Vagina (tissue), 2 donors: ENCODE measurements at regions not wholly inside any gene's neighbourhood (a gene's known extent, or its start where the extent isn't known, plus 50 kb on each side); places are given as distances from the start of the nearest gene placed in this dataset.

ENCODE experiments used
- CTCF ChIP-seq, 3 experiments: fragments of 450-650 bp in 2 of 3; fragments of 200-600 bp in 1 of 3; sonication (generic) in 1 of 3; IDR thresholded peaks; one replicate each; pipeline ENCODE4 v1.5.1; 2017 to 2019; ENCODE audit warnings: antibody characterized with exemption in 3 of 3, mild to moderate bottlenecking in 2 of 3, moderate library complexity in 2 of 3
- POLR2A ChIP-seq, 2 donors: fragments of 450-650 bp; IDR thresholded peaks; one replicate each; pipeline ENCODE4 v1.6.1; 2017; ENCODE audit warnings: antibody characterized with exemption in 2 of 2, mild to moderate bottlenecking in 2 of 2, moderate library complexity in 2 of 2
- POLR2AphosphoS5 ChIP-seq, 2 donors: sonication (generic); formaldehyde crosslinking; IDR thresholded peaks; one replicate each; pipeline ENCODE4 v1.9.0; 2017; ENCODE audit warnings: antibody characterized with exemption in 2 of 2, mild to moderate bottlenecking in 2 of 2, low read depth in 1 of 2; ENCODE audit not compliant: insufficient read depth in 1 of 2

GRCh38 chr6:155630085-155630484 lies 174.4 kb upstream of the NOX3 start:
- TF ChIP-seq POLR2AphosphoS5 (IDR thresholded peaks at IDR 0.05; ENCODE audit: insufficient read depth in 1 of 2, low read depth in 1 of 2) (no peak), CTCF (IDR thresholded peaks at IDR 0.05) (no peak), POLR2A (IDR thresholded peaks at IDR 0.05) (no peak)
